ENCODE measurements at regions not wholly inside any gene's neighbourhood (a gene's known extent, or its start where the extent isn't known, plus 50 kb on each side); places are given as distances from the start of the nearest gene placed in this dataset.
"Not testable (repeated sequence)": the region's sequence is repeated elsewhere in the genome, so short reads cannot be mapped to it uniquely, and the experiment has no call there.

GRCh38 chr22:12601870-12602779, 2925.9 kb upstream of the OR11H1 start:
- no peak overlapping the region for H3K4me3 ChIP-seq (ENCODE audit: low read depth, low read length)

GRCh38 chr22:12603399-12603798, 2924.6 kb upstream of the OR11H1 start:
- not testable (repeated sequence) for H3K27me3 ChIP-seq; H3K4me1 ChIP-seq; DNase-seq; H3K36me3 ChIP-seq; H3K9me3 ChIP-seq; H3K4me3 ChIP-seq (ENCODE audit: low read depth, low read length)

More at GRCh38 chr22:12601870-12602779, 2925.9 kb upstream of the OR11H1 start:
- H3K4me1 ChIP-seq, result no peaks in the 10 kb centered on the region
- no peaks in the 10 kb centered on the region for H3K27me3 ChIP-seq
- DNase-seq, result no peak
- peaks cover 6% of the 10 kb centered on the region for H3K9me3 ChIP-seq
- H3K36me3 ChIP-seq, result no peaks in the 10 kb centered on the region
- no peak for TF ChIP-seq CTCF (IDR thresholded peaks at IDR 0.05; ENCODE audit: low read depth, low read length)

- H3K36me3 ChIP-seq; H3K9me3 ChIP-seq; H3K4me3 ChIP-seq (ENCODE audit: low read depth, low read length); H3K4me1 ChIP-seq; DNase-seq; H3K27me3 ChIP-seq: not testable (repeated sequence)
Observed at GRCh38 chr22:12603833-12604232, 2924.2 kb upstream of the OR11H1 start.

GRCh38 chr22:12608454-12608853, 2919.5 kb upstream of the OR11H1 start:
- H3K36me3 ChIP-seq; DNase-seq; H3K27me3 ChIP-seq; H3K9me3 ChIP-seq; H3K4me1 ChIP-seq; H3K4me3 ChIP-seq (ENCODE audit: low read depth, low read length): not testable (repeated sequence)

- no peak for TF ChIP-seq CTCF (IDR thresholded peaks at IDR 0.05; ENCODE audit: low read depth, low read length)
- H3K4me1 ChIP-seq, result no peaks in the 10 kb centered on the region
- no peaks in the 10 kb centered on the region for H3K36me3 ChIP-seq
- H3K9me3 ChIP-seq, result no peaks in the 10 kb centered on the region
- H3K4me3 ChIP-seq (ENCODE audit: low read depth, low read length), result no peak overlapping the region
- H3K27me3 ChIP-seq, result no peaks in the 10 kb centered on the region
- DNase-seq, result no peak
Observed at GRCh38 chr22:12613199-12613598, 2914.8 kb upstream of the OR11H1 start.

GRCh38 chr22:12613907-12614306, 2914.1 kb upstream of the OR11H1 start:
- H3K27me3 ChIP-seq; H3K9me3 ChIP-seq; DNase-seq; H3K4me1 ChIP-seq; H3K36me3 ChIP-seq; H3K4me3 ChIP-seq (ENCODE audit: low read depth, low read length): not testable (repeated sequence)

GRCh38 chr22:12626894-12627293, 2901.1 kb upstream of the OR11H1 start:
- DNase-seq; H3K4me3 ChIP-seq (ENCODE audit: low read depth, low read length); H3K9me3 ChIP-seq; H3K27me3 ChIP-seq; H3K36me3 ChIP-seq; H3K4me1 ChIP-seq: not testable (repeated sequence)

GRCh38 chr22:12629815-12630214, 2898.2 kb upstream of the OR11H1 start:
- H3K4me3 ChIP-seq (ENCODE audit: low read depth, low read length); H3K9me3 ChIP-seq; H3K4me1 ChIP-seq; H3K36me3 ChIP-seq; DNase-seq; H3K27me3 ChIP-seq: not testable (repeated sequence)

GRCh38 chr22:12630965-12631364, 2897.0 kb upstream of the OR11H1 start:
- H3K36me3 ChIP-seq; DNase-seq; H3K4me1 ChIP-seq; H3K4me3 ChIP-seq (ENCODE audit: low read depth, low read length); H3K27me3 ChIP-seq: not testable (repeated sequence)
- peaks cover 11% of the 10 kb centered on the region for H3K9me3 ChIP-seq

- H3K27me3 ChIP-seq; H3K4me1 ChIP-seq; H3K9me3 ChIP-seq; H3K4me3 ChIP-seq (ENCODE audit: low read depth, low read length); H3K36me3 ChIP-seq; DNase-seq: not testable (repeated sequence)
Observed at GRCh38 chr22:12637566-12638166, 2890.3 kb upstream of the OR11H1 start.

- H3K4me1 ChIP-seq; DNase-seq; H3K36me3 ChIP-seq; H3K9me3 ChIP-seq; H3K4me3 ChIP-seq (ENCODE audit: low read depth, low read length); H3K27me3 ChIP-seq: not testable (repeated sequence)
Observed at GRCh38 chr22:12638319-12638718, 2889.7 kb upstream of the OR11H1 start.

Measured in BE2C (cell line).